ENCODE measurements at regions not wholly inside any gene's neighbourhood (a gene's known extent, or its start where the extent isn't known, plus 50 kb on each side); places are given as distances from the start of the nearest gene placed in this dataset.

DNA sequence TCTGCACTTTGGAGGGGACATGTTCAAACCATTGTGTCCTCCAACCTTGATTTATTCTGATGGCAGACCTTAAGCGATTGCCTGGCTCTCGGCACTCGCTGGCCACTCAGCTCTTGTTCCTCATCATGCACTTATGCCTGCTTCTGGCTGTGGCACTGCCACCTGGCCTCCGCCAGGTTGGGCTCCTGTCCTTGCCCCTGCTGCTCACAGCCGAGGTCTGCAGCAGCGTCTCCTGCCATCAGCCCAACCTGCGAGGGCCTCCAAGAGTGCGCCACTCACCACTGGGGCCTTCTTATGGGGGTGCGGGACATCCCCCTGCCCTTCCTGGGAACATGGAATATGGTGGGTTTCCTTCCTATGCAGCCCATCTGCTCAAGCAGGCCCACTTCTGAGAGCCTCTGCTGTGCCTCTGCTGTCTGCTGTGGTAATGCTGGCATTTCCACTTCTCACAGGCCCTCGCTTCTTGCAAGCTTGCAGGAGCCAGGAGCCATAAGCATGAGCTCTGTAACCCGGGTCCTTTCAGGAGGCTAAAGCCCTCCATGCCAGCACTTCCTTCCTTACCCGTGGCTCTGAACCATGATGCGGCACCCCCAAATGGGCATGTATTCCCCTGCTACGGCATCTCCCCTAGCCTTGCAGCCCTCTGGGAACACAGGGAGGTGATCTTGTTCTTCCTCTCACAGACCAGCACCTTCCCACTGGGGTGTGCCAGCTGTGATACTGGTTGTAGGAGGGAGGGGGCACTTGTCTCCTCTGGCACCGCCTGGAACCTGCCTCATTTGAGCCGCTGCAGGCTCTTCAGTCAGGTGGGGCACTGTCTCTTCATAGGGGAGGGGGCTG is 58.6 kb upstream of the HS6ST1 start:
- TF ChIP-seq, protein P1, sequence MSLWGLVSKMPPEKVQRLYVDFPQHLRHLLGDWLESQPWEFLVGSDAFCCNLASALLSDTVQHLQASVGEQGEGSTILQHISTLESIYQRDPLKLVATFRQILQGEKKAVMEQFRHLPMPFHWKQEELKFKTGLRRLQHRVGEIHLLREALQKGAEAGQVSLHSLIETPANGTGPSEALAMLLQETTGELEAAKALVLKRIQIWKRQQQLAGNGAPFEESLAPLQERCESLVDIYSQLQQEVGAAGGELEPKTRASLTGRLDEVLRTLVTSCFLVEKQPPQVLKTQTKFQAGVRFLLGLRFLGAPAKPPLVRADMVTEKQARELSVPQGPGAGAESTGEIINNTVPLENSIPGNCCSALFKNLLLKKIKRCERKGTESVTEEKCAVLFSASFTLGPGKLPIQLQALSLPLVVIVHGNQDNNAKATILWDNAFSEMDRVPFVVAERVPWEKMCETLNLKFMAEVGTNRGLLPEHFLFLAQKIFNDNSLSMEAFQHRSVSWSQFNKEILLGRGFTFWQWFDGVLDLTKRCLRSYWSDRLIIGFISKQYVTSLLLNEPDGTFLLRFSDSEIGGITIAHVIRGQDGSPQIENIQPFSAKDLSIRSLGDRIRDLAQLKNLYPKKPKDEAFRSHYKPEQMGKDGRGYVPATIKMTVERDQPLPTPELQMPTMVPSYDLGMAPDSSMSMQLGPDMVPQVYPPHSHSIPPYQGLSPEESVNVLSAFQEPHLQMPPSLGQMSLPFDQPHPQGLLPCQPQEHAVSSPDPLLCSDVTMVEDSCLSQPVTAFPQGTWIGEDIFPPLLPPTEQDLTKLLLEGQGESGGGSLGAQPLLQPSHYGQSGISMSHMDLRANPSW (CRISPR knock-in tag; conservative IDR thresholded peaks at IDR 0.05; ENCODE audit: low read depth) = no peak
- TF ChIP-seq, protein P2, sequence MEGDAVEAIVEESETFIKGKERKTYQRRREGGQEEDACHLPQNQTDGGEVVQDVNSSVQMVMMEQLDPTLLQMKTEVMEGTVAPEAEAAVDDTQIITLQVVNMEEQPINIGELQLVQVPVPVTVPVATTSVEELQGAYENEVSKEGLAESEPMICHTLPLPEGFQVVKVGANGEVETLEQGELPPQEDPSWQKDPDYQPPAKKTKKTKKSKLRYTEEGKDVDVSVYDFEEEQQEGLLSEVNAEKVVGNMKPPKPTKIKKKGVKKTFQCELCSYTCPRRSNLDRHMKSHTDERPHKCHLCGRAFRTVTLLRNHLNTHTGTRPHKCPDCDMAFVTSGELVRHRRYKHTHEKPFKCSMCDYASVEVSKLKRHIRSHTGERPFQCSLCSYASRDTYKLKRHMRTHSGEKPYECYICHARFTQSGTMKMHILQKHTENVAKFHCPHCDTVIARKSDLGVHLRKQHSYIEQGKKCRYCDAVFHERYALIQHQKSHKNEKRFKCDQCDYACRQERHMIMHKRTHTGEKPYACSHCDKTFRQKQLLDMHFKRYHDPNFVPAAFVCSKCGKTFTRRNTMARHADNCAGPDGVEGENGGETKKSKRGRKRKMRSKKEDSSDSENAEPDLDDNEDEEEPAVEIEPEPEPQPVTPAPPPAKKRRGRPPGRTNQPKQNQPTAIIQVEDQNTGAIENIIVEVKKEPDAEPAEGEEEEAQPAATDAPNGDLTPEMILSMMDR (IDR thresholded peaks at IDR 0.05) = no peak
- TF ChIP-seq ESRRA (CRISPR knock-in tag; IDR thresholded peaks at IDR 0.05; ENCODE audit: borderline replicate concordance) (no peak), ATF1 (CRISPR knock-in tag; IDR thresholded peaks at IDR 0.05) (no peak), CREM (CRISPR knock-in tag; IDR thresholded peaks at IDR 0.05) (no peak), ZNF317 (CRISPR knock-in tag; IDR thresholded peaks at IDR 0.05; ENCODE audit: borderline replicate concordance, low read depth) (no peak), FOXK1 (CRISPR knock-in tag; IDR thresholded peaks at IDR 0.05) (no peak)
- TF ChIP-seq, protein P3, sequence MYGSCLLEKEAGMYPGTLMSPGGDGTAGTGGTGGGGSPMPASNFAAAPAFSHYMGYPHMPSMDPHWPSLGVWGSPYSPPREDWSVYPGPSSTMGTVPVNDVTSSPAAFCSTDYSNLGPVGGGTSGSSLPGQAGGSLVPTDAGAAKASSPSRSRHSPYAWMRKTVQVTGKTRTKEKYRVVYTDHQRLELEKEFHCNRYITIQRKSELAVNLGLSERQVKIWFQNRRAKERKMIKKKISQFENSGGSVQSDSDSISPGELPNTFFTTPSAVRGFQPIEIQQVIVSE (CRISPR knock-in tag; IDR thresholded peaks at IDR 0.05; ENCODE audit: borderline replicate concordance) = no peak
- TF ChIP-seq, protein P4, sequence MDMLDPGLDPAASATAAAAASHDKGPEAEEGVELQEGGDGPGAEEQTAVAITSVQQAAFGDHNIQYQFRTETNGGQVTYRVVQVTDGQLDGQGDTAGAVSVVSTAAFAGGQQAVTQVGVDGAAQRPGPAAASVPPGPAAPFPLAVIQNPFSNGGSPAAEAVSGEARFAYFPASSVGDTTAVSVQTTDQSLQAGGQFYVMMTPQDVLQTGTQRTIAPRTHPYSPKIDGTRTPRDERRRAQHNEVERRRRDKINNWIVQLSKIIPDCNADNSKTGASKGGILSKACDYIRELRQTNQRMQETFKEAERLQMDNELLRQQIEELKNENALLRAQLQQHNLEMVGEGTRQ (CRISPR knock-in tag; IDR thresholded peaks at IDR 0.05) = no peak
